ENCODE measurements at regions not wholly inside any gene's neighbourhood (a gene's known extent, or its start where the extent isn't known, plus 50 kb on each side); places are given as distances from the start of the nearest gene placed in this dataset.

DNA sequence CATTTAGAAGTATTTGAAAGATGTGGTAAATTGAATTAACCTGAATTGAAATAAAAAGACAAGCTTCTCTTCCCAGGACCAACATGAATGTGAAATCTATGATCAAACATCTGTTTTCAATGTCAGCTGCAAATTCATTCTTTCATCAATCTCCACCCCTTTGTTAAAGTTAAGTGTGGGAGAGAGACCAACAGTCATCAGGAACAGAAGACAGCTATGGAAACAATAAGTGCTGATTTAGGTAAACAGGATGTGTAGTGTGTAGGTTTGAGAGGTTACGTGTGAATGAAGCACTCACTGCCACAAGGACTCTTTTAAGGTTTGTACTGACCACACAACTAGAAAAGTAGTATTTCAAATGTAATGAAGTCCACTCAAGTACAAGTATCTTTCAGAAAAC is 1659.8 kb upstream of the CELF4 start:
- DNase-seq (ENCODE audit: low read depth), result no peak
- TF ChIP-seq, protein P1, sequence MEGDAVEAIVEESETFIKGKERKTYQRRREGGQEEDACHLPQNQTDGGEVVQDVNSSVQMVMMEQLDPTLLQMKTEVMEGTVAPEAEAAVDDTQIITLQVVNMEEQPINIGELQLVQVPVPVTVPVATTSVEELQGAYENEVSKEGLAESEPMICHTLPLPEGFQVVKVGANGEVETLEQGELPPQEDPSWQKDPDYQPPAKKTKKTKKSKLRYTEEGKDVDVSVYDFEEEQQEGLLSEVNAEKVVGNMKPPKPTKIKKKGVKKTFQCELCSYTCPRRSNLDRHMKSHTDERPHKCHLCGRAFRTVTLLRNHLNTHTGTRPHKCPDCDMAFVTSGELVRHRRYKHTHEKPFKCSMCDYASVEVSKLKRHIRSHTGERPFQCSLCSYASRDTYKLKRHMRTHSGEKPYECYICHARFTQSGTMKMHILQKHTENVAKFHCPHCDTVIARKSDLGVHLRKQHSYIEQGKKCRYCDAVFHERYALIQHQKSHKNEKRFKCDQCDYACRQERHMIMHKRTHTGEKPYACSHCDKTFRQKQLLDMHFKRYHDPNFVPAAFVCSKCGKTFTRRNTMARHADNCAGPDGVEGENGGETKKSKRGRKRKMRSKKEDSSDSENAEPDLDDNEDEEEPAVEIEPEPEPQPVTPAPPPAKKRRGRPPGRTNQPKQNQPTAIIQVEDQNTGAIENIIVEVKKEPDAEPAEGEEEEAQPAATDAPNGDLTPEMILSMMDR (conservative IDR thresholded peaks at IDR 0.05; ENCODE audit: low read depth, low read length), result no peak
- H3K4me3 ChIP-seq (ENCODE audit: low read depth, low read length), result no peak overlapping the region

DNA sequence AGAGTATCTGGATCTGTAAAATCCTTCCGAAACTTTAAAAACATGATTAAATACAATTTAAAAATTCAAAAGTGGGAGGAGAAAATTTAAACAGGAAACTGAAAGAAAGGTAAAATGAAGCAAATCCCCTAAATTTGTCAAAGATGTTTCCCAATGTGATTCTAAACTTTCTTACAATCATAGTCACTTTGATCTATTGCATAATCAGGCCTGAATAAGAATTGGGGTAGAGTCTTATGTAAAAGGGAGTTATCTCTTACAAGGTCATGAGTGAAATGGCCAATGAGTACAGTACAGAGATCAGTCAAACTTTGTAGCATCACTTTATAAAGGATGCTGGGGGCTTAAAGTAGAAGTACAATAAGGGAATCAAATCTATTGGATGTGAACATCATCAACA is 1657.7 kb upstream of the CELF4 start:
- DNase-seq (ENCODE audit: low read depth), result no peak
- TF ChIP-seq, protein P1 (conservative IDR thresholded peaks at IDR 0.05; ENCODE audit: low read depth, low read length), result no peak
- H3K4me3 ChIP-seq (ENCODE audit: low read depth, low read length), result no peak overlapping the region

DNA sequence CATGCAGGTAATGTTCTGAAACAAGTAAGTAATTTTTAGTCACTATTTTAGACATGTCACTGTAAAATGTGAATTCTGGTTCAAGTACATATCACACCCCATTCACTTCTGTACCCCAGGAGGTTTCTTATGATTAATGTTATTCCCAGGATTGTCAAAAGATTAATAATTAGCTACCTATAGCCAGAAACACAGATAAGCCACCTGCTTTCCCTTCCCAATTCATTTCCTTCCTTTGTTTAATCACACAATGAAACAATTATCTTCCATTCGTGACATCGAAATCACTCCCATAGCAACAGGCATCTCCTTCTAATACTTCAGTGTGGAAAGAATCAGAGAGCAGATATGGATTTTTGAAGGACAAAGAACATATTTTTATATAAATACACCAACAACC is 1650.3 kb upstream of the CELF4 start:
- no peak overlapping the region for H3K4me3 ChIP-seq (ENCODE audit: low read depth, low read length)
- DNase-seq (ENCODE audit: low read depth), result no peak

DNA sequence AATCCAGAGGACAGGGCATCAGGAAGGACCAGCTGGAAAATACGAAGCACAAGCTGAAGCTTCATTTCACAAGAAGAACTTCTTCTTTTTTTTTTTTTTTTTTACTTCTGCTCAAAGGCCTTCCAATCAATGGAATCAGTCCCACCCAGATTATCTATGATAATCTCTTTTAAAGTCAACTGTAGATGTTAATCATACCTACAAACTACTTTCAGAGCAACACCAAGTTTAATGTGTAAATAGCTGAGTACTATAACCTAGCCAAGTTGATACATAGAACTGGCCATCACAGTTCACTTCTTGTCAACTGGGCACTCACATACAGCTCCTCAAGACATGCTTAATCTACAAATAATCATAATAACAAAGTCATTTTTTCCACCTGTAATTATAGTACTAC is 1645.9 kb upstream of the CELF4 start:
- H3K4me3 ChIP-seq (ENCODE audit: low read depth, low read length), result no peak overlapping the region
- DNase-seq (ENCODE audit: low read depth), result no peak
- TF ChIP-seq, protein P1 (conservative IDR thresholded peaks at IDR 0.05; ENCODE audit: low read depth, low read length), result no peak

More for the DNA sequence above, 1650.3 kb upstream of the CELF4 start:
- TF ChIP-seq, protein P1 (conservative IDR thresholded peaks at IDR 0.05; ENCODE audit: low read depth, low read length), result no peak

DNA sequence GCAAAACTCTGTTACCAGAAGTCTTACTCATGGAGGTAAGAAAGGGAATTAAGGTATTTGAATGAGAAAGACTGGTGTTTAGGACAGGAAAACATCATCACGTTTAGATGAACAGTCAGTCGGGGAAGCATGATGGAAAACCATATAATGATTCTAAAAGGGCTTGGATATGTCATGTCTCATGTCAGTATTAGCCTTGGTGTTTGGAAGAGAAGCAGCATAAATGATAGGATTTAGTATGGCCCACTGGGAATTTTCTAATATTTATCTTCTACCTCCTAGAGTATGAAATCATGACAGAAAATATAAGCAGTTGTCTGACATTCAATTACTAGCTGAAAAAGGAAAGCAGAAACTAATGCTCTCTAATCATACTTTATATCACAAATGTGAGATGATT is 1643.6 kb upstream of the CELF4 start:
- DNase-seq (ENCODE audit: low read depth), result no peak
- TF ChIP-seq, protein P1 (conservative IDR thresholded peaks at IDR 0.05; ENCODE audit: low read depth, low read length), result no peak
- H3K4me3 ChIP-seq (ENCODE audit: low read depth, low read length), result no peak overlapping the region

DNA sequence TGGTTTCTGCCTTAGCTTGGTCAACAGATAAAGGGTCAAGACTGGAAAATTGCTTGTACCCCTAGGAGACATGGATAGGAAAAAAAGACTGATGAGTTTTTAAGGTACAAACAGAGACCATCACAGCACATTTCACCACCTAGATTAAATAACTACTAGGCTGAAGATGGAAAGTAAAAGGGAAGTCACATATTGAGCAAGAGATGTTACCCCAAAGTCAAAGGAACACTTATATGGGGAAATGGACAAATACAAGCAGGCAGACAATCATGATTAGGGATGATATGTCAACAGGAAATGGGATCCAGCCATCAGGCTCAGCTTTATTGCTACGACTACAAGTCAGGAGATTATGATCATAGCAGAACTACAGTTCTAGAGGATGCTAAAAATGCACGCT is 1643.1 kb upstream of the CELF4 start:
- DNase-seq (ENCODE audit: low read depth), result no peak
- H3K4me3 ChIP-seq (ENCODE audit: low read depth, low read length), result no peak overlapping the region
- TF ChIP-seq, protein P1 (conservative IDR thresholded peaks at IDR 0.05; ENCODE audit: low read depth, low read length), result no peak

DNA sequence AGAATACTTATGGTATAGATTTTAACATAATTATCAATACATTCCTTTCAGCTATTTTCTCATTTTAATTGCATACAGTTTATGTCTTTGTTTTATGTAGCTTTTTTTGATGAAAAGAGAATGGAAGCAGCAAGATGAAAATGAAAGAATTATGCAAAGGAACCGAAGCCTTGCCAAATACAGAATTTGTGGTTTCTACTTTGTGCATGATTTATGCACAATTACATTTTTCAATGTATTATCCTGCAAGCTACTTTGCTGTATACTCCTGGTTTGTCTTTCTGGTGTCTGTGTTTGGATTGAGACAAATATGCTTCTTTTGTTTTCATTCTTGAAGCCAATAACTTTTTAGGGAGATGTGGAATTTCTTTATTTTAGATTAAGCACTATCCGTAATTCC is 1642.6 kb upstream of the CELF4 start:
- DNase-seq (ENCODE audit: low read depth), result no peak
- no peak overlapping the region for H3K4me3 ChIP-seq (ENCODE audit: low read depth, low read length)
- TF ChIP-seq, protein P1 (conservative IDR thresholded peaks at IDR 0.05; ENCODE audit: low read depth, low read length), result no peak
